ENCODE measurements at regions not wholly inside any gene's neighbourhood (a gene's known extent, or its start where the extent isn't known, plus 50 kb on each side); places are given as distances from the start of the nearest gene placed in this dataset.
"Not testable (repeated sequence)": the region's sequence is repeated elsewhere in the genome, so short reads cannot be mapped to it uniquely, and the experiment has no call there.

DNA sequence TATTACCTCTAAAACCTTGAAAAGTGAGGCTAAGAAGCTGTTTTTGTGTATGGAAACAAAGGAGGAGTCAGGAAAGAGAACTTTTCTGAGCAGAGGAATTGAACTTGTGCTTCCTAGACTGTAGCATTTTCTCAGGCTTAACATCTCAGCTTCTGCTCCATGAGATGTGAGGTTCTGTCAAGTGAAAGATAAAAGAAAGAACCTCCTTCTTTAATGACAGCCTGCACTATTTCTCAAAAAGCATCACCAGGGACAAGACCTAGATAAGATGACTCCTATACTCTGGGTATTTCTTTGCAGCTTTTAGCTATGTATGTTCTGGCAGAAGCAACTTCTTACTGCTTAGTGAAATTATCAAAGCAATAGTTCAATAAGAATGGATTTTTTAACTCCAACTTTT, 87.6 kb upstream of the KCNQ5 start:
- no peak for DNase-seq

DNA sequence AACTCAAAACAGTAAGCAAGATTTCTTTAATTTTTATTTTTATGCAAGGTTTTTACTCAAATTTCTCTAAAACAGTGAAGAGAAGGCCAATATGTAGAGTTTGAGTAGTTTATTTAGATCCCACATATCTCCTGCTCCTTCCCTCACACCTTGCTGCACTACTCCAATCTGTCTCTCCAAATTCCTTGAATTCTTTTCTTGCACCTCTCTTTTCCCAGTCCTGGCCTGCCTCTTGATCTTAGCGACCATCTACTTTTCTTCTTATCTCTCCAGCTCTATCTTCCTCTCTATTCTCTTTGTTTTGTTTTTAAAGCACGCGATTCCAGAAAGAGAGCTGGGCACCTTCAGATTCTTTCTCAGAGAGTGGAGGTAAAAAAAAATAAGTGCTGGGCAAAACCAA, 86.7 kb upstream of the KCNQ5 start:
- no peak for DNase-seq

DNA sequence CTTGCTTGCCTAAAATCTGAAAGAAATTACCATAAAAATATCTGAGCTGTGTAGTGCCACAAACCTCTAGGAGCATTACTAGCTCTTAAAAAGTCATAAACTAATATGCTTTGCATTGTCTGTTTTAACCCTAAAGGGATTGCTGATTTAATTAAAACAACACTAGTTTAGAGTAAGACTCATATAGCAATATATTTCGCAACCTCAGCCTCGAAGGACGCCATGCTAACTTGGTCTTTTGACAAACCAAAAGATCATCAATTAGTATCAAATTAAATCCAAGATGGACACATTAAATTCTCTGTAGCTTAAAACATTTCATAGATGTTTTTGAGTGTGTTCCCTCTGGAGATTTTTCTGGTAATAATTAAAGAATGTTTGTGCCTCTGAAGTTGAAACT, 74.8 kb upstream of the KCNQ5 start:
- no peak for DNase-seq

DNA sequence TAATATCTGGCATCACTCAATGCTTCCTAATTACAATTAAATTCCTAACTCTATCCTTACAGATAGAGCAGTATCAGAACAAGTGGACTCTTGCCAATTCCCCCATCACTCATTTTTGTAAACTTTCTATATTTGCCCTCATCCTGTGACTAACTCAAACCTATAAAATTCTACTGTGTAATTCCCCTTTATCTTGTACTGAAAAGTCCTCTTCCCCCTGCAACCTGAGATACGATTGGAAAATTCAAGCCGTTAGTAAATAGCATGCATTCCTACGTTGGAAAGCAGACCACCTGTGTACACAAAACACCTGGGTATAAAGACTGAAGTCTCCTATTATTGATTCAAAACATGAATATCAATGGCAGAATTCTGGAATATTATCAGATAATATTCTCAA, 70.4 kb upstream of the KCNQ5 start:
- DNase-seq: no peak

DNA sequence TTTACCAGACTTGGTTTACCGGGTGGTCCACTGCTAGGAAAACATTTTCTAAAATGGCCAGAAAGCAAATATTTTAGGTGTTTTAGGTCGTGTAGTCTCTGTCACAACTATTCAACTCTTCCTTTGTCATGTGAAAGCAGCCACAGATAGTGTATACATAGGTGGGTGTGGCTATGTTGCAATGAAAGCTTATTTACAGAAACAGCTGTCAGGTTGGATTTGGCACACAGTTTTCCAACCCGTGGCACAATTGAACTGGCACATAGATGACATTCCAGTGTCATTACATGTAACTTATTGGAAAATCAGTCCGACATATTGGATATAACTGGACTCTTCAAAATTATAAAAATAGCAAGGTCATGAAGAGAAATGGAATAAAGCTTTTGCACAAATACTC, 68.9 kb upstream of the KCNQ5 start:
- no peak for DNase-seq

DNA sequence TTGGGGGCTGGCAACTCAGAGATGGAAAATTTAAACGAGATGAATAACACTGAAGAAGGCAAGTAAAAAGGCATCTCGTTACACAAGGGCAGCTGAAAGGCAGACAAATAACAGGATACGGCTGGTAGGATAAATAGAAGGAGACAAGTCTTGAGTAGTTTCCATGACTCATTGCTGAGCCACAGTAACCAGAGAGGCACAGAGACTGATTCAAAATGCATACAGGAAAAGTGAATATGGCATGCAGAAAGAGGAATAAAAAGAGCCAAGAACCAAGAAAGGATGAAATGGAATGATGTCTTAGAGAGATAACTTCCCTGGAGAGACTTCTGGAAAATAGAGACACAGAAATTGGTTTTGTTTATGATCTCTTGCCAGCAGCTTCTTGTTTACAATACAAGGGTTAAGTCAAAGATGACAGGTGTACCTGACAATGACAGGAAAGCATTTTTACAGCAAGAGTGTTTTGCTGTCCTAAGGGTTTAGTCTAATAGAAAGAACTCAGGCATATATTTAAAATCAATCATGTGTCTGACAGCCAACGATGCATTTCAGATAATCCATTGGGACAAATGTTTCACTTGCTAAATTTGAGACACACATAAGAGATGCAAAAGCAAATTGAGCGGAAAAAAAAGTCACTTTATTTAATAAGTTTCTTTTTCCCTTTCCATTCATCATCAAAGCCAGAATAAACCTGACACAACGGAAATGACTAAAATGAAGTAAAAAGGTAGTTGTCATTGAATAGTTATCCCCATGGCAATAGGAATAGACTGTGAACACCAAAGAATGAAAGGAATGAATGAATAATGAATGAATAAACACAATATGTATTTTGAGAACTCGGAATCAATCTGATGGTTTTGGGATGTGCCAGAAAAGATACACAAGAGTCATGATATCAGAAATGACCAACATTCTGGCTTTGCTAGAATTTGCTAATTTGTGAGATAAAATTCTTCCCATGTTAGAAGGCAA, 68.0 kb upstream of the KCNQ5 start:
- DNase-seq: no peak

DNA sequence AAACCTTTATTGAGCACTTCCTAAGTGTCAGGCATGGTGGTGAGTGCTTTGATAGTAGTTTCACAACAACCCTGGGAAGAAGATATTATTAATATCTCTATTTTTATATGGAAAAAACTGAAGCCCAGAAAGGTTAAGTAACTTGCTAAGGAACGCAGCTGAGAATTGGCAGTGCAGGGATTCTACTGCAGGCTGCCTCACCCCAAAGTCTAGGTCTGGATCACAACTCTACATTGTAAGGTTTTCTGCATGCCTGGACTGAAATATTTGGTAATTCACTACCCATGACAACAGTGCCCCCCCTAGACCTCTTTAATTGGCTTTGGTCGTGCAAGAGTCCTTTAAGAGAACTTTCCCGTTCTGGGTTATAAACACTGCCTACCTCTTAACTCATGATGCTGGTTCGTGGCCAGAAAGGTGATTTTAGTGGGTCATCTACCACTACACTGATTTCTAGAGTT, 67.1 kb upstream of the KCNQ5 start:
- no peak for DNase-seq

DNA sequence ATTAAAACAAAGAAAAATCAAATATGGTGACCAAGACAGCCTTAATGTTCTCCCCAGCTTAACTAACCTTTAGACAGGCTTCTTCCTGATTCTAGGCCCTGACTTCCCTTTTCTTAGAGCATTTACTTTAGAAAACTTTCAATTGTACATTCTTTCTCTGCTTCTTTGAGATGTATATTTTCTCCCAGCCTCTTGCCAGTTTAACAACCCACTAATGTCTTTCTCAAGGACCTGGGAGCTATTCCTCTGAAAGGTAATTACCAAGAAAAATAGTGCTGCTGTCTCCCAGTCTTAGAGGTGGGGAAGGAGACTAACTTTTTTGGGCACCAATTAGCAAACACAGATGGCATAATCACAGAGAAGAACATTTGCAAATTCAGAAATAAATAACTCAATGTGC, 62.8 kb upstream of the KCNQ5 start:
- DNase-seq: no peak

DNA sequence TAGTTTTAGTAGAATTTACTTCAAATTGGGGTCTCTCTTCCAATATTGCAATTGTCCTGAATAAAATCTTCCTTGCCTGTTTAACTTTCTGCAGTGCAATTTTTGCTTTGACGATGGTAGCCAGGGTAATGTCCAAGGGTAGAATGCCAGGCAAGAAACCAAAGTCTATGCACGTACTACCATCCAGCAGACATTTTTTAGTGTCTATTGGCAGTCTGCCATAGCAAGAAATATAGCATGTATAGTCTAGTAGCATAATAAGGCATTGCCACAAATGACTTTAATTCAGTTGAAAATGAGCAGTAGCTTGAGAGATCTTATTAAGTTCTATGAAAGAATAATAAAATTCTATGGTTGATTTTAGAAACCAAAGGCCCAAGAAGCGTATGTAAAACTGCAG, 62.3 kb upstream of the KCNQ5 start:
- DNase-seq: no peak

DNA sequence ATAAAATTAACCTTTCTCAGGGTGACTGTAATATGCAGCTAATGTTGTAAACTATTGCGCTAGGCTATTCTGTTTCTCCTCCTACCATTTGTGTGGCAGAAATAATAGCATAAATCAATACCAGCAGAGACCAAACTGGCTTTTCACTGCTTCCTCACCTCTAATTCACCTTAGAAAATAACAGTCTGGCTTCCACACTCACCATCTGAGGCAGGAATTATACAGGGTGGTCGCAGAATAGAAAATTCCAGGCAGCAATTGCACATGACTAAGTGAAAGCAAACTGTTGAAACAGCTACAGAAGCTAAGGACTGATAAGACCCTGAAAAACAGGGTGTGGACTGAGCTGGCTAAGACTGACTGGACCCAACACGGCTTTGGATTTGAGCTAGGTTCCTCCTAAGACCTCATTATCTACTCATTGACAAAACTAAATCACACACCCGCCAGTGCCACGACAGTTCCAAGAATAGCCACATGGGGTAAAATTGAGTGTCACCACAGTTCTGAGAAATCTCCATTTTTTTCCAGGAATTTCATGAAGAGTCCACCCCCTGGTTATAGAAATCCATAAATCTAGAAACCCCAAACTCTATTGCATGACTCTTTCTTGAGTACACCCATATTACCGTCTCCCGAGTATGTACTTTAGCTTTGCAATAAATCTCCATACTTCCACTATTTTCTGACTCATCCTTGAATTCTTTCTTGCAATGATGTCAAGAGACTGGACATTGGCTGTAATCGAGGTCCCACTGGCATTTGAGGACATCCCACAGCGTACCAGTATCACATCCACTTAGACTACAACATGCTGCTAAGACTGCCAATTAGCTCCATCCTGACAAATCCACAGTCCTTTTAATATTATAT, 60.9 kb upstream of the KCNQ5 start:
- DNase-seq: no peak

DNA sequence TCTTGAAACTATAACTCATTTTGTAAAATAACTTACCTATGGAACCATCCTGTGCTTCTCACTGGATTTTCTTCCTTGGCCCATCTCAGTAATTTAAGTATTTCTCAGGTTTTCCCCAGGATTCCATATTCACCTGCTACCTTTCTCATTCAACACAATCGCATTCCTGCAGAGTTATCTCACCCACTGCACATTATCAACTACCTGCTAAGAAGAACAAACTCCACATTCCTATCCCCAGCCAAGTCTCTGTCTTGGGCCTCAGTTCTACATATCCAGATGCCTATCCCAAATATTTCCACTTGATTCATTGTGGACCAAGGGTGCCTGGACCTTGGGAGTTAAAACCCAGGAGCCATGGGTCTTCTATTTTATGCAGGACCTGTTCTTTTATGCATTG, 60.2 kb upstream of the KCNQ5 start:
- DNase-seq: no peak

DNA sequence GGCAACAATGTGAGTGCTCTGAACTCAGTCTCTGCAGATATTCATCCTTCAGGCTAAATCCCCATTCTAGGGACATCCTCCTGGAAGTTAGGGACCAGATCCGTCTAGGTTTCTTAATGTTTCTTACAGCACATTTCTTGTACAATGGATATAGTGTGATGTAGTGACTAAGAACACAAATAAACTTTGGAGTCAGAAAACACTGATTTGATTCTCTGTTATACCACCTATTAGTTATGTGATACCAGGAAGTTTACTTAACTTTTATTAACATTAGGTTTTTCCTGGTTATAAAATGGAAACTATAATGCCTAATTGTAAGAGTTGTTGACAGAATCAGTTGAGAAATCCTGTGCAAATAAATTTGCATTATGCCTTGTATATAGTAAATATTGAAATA, 57.6 kb upstream of the KCNQ5 start:
- no peak for DNase-seq

DNA sequence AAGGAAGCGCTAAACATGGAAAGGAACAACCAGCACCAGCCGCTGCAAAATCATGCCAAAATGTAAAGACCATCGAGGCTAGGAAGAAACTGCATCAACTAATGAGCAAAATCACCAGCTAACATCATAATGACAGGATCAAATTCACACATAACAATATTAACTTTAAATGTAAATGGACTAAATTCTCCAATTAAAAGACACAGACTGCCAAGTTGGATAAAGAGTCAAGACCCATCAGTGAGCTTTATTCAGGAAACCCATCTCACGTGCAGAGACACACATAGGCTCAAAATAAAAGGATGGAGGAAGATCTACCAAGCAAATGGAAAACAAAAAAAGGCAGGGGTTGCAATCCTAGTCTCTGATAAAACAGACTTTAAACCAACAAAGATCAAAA, 49.9 kb upstream of the KCNQ5 start:
- DNase-seq: not testable (repeated sequence)

All from occipital lobe (tissue), 1 donor.